Breast epithelium (tissue), 4 donors: ENCODE measurements at regions not wholly inside any gene's neighbourhood (a gene's known extent, or its start where the extent isn't known, plus 50 kb on each side); places are given as distances from the start of the nearest gene placed in this dataset.

Source experiments
- DNase-seq, 2 donors: peaks; one replicate each; pipeline ENCODE4 v3.0.0-alpha.2; 2019; ENCODE audit warnings: low spot score in 2 of 2
- H3K27ac ChIP-seq, 2 donors: fragments of 200-600 bp; sonication (generic) in 1 of 2; one replicate each; pipeline ENCODE4 v1.5.1; 2016 to 2019; ENCODE audit warnings: mild to moderate bottlenecking in 1 of 2
- H3K27me3 ChIP-seq, 2 donors: fragments of 200-600 bp; sonication (generic) in 1 of 2; one replicate each; pipeline versions ENCODE4 v1.5.1 to v1.6.0; 2017 to 2019; ENCODE audit warnings: control low read depth in 1 of 2, mild to moderate bottlenecking in 1 of 2
- H3K36me3 ChIP-seq: fragments of 200-600 bp; one replicate; pipeline ENCODE4 v1.5.1; 2019
- H3K4me1 ChIP-seq, 2 donors: fragments of 200-600 bp; sonication (generic); one replicate each; pipeline ENCODE4 v1.5.1; 2016 to 2019; ENCODE audit warnings: control low read depth in 1 of 2
- H3K4me3 ChIP-seq, 3 donors: fragments of 200-600 bp; sonication (generic); 1 replicate in 2 of 3; 2 replicates in 1 of 3; pipeline ENCODE4 v1.5.1; 2016 to 2019; ENCODE audit warnings: mild to moderate bottlenecking in 3 of 3, moderate library complexity in 2 of 3
- H3K9me3 ChIP-seq, 2 donors: fragments of 200-600 bp; sonication (generic) in 1 of 2; one replicate each; pipeline ENCODE4 v1.5.1; 2016 to 2019; ENCODE audit warnings: control low read depth in 1 of 2
- POLR2A ChIP-seq: fragments of 450-650 bp; IDR thresholded peaks from one replicate; pipeline ENCODE4 v1.6.1; 2016; ENCODE audit warnings: antibody characterized with exemption, mild to moderate bottlenecking, moderate library complexity
- POLR2AphosphoS5 ChIP-seq, 3 donors: sonication (generic); formaldehyde crosslinking; IDR thresholded peaks; one replicate each; pipeline ENCODE4 v1.6.1; 2017; ENCODE audit warnings: antibody characterized with exemption in 3 of 3
- intact Hi-C: fragments of 100-400 bp; cut with DNase I; formaldehyde crosslinking; loops from one replicate; pipeline ENCODE4 v1.15.1; 2023; ENCODE audit warnings: low total_unique reads
- TF ChIP-seq, protein P1 (sequence below), 3 donors: fragments of 450-650 bp; IDR thresholded peaks; one replicate each; pipeline ENCODE4 v1.5.1; 2016 to 2017; ENCODE audit warnings: antibody characterized with exemption in 3 of 3, mild to moderate bottlenecking in 3 of 3, moderate library complexity in 3 of 3

DNA sequence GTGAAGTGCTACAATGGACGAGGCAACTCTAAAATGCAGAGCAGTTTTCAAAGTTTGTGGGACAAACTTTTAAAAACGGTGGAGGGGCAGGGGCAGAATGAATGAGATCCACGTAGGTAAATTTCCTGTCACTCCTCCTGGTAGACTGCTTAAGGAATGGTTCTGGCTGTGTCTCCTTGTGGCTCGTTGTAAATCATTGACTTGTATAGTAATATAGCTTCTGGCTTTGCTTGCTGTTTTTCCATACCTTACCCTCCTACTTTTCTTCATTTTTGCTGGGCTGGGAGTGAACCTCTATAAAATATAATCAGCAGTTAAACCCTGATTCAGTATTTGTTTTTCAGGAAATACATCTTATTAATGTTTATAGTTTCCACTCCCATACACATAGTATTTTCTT is 235.7 kb downstream of the TUSC1 start:
- Histone ChIP-seq H3K9me3 (no peaks in the 10 kb centered on the region), H3K36me3 (no peaks in the 10 kb centered on the region), H3K4me1 (no peaks in the 10 kb centered on the region), H3K4me3 (no peak overlapping the region), H3K27me3 (no peaks in the 10 kb centered on the region), H3K27ac (no peak overlapping the region)
- intact Hi-C loops, result no loop called here
- TF ChIP-seq POLR2A (no peak), POLR2AphosphoS5 (IDR thresholded peaks at IDR 0.05) (no peak)
- TF ChIP-seq, protein P1, sequence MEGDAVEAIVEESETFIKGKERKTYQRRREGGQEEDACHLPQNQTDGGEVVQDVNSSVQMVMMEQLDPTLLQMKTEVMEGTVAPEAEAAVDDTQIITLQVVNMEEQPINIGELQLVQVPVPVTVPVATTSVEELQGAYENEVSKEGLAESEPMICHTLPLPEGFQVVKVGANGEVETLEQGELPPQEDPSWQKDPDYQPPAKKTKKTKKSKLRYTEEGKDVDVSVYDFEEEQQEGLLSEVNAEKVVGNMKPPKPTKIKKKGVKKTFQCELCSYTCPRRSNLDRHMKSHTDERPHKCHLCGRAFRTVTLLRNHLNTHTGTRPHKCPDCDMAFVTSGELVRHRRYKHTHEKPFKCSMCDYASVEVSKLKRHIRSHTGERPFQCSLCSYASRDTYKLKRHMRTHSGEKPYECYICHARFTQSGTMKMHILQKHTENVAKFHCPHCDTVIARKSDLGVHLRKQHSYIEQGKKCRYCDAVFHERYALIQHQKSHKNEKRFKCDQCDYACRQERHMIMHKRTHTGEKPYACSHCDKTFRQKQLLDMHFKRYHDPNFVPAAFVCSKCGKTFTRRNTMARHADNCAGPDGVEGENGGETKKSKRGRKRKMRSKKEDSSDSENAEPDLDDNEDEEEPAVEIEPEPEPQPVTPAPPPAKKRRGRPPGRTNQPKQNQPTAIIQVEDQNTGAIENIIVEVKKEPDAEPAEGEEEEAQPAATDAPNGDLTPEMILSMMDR (IDR thresholded peaks at IDR 0.05), result no peak
- no peak for DNase-seq

DNA sequence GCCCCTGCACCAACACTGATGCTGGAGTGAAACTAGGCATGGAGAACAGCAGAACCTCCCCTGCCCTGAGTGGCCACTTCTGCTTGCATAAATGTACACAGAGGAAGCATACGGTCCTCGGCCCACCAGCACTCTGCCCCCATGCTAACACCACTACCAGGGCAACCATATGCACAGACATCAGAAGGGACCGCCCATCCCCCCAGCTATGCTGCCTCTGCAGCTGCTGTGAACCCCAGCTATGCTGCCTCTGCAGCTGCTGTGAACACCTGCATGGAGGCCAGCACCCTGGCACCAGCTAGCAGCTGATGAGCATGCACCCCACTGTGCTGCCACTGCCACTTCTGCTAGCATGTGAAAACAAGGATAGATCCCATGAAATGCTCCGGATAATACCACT is 250.3 kb downstream of the TUSC1 start:
- DNase-seq, result no peak
- no peaks in the 10 kb centered on the region for H3K36me3 ChIP-seq
- no peaks in the 10 kb centered on the region for H3K9me3 ChIP-seq
- H3K4me3 ChIP-seq, result no peak overlapping the region
- intact Hi-C loops, result no loop called here
- H3K4me1 ChIP-seq, result no peaks in the 10 kb centered on the region
- no peaks in the 10 kb centered on the region for H3K27me3 ChIP-seq
- TF ChIP-seq, protein P1 (IDR thresholded peaks at IDR 0.05), result no peak
- TF ChIP-seq POLR2AphosphoS5 (IDR thresholded peaks at IDR 0.05) (no peak), POLR2A (no peak)
- no peak overlapping the region for H3K27ac ChIP-seq

DNA sequence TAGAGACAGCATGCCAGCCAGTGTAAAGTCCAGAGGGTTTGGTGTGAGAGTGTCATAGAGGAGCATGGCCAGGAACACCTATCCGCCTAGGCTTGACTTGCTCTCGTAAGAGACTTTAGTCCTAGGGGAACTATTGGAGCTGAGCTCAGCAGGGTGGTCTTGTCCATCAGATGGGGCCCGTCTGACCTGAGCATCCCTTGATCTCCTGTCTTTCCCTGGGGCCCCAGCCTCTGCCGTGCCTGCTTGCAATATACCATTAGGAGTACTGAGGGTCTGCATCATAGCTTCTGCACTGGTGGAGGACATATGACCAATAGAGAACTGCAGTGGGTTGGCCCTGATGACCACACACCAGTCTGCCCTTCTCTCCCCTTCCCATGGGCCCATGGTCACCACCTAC is 251.0 kb downstream of the TUSC1 start:
- Histone ChIP-seq H3K9me3 (no peaks in the 10 kb centered on the region), H3K4me1 (no peaks in the 10 kb centered on the region), H3K27ac (no peak overlapping the region), H3K36me3 (no peaks in the 10 kb centered on the region), H3K27me3 (no peaks in the 10 kb centered on the region), H3K4me3 (no peak overlapping the region)
- TF ChIP-seq POLR2A, result no peak
- TF ChIP-seq, protein P1 (IDR thresholded peaks at IDR 0.05), result no peak
- no peak for TF ChIP-seq POLR2AphosphoS5 (IDR thresholded peaks at IDR 0.05)
- DNase-seq, result no peak
- intact Hi-C loops, result no loop called here

DNA sequence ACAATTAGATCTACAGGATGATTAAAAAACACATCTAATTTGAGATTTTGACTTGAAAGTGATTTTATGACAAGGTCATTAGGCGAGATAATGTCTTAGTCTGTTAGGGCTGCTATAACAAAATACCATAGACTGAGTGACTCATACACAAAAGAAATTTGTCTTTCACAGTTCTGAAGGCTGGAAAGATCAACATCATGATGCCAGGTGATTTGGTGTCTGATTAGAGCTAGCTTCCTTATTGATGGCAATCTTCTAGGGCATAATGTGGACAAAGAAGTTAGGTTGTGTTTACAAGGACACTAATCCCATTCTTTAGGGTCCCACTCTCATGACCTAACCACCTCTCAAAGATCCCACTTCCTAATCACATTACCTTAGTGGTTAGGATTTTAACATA is 256.7 kb downstream of the TUSC1 start:
- no peak overlapping the region for H3K4me3 ChIP-seq
- no peak for DNase-seq

DNA sequence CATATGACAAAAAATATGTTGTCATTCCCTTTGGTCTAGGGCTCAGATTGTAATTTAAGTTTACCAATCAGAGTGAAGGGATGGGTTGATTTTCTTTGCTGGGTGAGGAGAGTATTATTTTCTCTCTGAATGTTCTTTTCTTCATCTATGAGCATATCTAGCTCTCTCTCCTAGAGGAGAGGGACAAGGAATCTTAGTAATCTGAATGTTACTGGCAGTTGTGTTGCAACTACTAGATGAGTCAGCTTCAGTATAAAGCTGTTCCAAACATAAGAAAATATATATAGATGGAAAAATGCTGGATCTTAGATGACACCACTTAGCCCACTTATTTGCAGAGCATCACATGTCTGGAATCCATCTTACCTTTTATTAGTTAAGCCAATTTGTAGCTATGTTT is 259.3 kb downstream of the TUSC1 start:
- intact Hi-C loops, result no loop called here
- no peak for DNase-seq
- Histone ChIP-seq H3K4me3 (no peak overlapping the region), H3K27me3 (no peaks in the 10 kb centered on the region), H3K36me3 (no peaks in the 10 kb centered on the region), H3K9me3 (no peaks in the 10 kb centered on the region), H3K27ac (no peak overlapping the region), H3K4me1 (no peaks in the 10 kb centered on the region)
- TF ChIP-seq, protein P1 (IDR thresholded peaks at IDR 0.05), result no peak
- TF ChIP-seq POLR2AphosphoS5 (IDR thresholded peaks at IDR 0.05) (no peak), POLR2A (no peak)

More for the DNA sequence above, 256.7 kb downstream of the TUSC1 start:
- H3K27me3 ChIP-seq, result no peaks in the 10 kb centered on the region
- TF ChIP-seq POLR2A (no peak), POLR2AphosphoS5 (IDR thresholded peaks at IDR 0.05) (no peak)
- TF ChIP-seq, protein P1 (IDR thresholded peaks at IDR 0.05), result no peak
- intact Hi-C loops, result no loop called here
- H3K9me3 ChIP-seq, result no peaks in the 10 kb centered on the region
- H3K36me3 ChIP-seq, result no peaks in the 10 kb centered on the region
- no peaks in the 10 kb centered on the region for H3K4me1 ChIP-seq
- no peak overlapping the region for H3K27ac ChIP-seq
